ENCODE measurements at regions not wholly inside any gene's neighbourhood (a gene's known extent, or its start where the extent isn't known, plus 50 kb on each side); places are given as distances from the start of the nearest gene placed in this dataset.

GRCh38 chr7:156036153-156036552 is 223.9 kb upstream of the SHH start:
- TF ChIP-seq, protein P1, sequence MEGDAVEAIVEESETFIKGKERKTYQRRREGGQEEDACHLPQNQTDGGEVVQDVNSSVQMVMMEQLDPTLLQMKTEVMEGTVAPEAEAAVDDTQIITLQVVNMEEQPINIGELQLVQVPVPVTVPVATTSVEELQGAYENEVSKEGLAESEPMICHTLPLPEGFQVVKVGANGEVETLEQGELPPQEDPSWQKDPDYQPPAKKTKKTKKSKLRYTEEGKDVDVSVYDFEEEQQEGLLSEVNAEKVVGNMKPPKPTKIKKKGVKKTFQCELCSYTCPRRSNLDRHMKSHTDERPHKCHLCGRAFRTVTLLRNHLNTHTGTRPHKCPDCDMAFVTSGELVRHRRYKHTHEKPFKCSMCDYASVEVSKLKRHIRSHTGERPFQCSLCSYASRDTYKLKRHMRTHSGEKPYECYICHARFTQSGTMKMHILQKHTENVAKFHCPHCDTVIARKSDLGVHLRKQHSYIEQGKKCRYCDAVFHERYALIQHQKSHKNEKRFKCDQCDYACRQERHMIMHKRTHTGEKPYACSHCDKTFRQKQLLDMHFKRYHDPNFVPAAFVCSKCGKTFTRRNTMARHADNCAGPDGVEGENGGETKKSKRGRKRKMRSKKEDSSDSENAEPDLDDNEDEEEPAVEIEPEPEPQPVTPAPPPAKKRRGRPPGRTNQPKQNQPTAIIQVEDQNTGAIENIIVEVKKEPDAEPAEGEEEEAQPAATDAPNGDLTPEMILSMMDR (IDR thresholded peaks at IDR 0.05) = no peak
- no peak for TF ChIP-seq POLR2A (IDR thresholded peaks at IDR 0.05)

Data from thyroid gland (tissue), 4 donors.